ENCODE measurements at regions not wholly inside any gene's neighbourhood (a gene's known extent, or its start where the extent isn't known, plus 50 kb on each side); places are given as distances from the start of the nearest gene placed in this dataset.

DNA sequence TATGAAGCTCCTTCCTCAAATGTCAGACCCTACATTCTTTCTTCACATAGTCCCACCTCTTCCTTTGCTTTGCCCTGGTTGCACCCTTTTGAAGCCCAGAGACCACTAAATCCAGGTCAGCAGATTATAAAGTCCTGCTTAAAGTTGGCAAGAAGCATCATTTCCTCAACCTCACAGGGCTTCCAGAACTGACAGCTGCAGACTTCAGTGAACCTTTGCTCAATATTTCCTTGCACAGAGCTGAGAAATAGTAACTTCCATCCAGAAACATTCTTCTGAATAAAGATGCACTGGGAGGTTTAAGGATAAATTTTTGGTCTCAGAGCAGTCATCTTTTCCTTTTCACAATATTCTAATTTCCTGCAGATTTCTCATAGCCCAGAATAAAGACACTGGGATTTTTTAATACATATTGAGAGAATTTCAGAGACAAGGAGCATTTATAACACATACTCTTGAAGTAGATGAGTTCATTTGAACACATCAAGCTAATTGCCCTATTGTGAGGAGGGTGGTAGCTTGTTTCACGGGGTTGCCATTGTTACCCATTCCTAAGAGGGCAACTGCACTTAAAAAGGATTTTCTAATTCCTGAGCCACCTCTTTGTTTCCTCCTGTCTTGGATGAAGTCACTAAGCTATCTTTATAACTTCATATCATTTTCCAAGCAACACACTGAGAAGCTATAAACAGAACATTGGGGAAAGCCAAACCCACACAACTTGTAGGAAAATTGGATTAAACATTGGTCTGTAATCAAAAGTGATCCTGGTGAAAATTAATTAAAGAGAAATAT lies 150.2 kb upstream of the PLN start:
- CTCF ChIA-PET = no interaction called here
- intact Hi-C loops (cut with micrococcal nuclease) = no loop called here
- Mint-ChIP-seq H3K27ac (no peak overlapping the region), H3K9me3 (peaks cover 4% of the 10 kb centered on the region), H3K27me3 (ENCODE audit: low read depth) (no peaks in the 10 kb centered on the region), H3K36me3 (ENCODE audit: low read depth) (no peaks in the 10 kb centered on the region), H3K4me1 (ENCODE audit: low read depth) (no peaks in the 10 kb centered on the region), H3K4me3 (no peak overlapping the region)
- DNase-seq = no peak

DNA sequence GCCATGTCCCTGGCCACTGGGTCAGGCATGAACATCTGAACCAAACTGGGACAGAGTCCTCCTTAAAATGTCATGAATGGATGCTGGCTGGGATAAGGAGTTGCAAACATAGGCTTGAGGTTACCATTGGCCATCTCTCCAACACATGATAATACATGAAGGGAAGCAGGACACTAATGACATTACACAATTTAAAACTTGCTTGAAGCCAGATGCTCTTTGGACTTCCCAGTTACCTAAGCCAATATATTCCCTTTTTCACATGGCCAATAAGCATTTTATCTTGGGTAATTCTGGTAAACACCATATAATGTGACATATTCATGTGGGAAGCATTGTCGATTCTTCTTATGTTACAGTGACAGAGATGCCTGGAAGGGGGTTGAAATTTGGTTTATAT lies 148.0 kb upstream of the PLN start:
- H3K27me3 Mint-ChIP-seq (ENCODE audit: low read depth) = no peaks in the 10 kb centered on the region
- H3K27ac Mint-ChIP-seq = no peak overlapping the region
- H3K36me3 Mint-ChIP-seq (ENCODE audit: low read depth) = no peaks in the 10 kb centered on the region
- CTCF ChIA-PET = interaction anchor here (0.6 kb wide), 1 partner anchor 178 kb away, joined by 5 read pairs; no protein-coding TSS in a partner anchor
- H3K4me1 Mint-ChIP-seq (ENCODE audit: low read depth) = no peaks in the 10 kb centered on the region
- no peak for DNase-seq
- H3K9me3 Mint-ChIP-seq = no peaks in the 10 kb centered on the region
- intact Hi-C loops (cut with micrococcal nuclease) = no loop called here
- H3K4me3 Mint-ChIP-seq = no peak overlapping the region

DNA sequence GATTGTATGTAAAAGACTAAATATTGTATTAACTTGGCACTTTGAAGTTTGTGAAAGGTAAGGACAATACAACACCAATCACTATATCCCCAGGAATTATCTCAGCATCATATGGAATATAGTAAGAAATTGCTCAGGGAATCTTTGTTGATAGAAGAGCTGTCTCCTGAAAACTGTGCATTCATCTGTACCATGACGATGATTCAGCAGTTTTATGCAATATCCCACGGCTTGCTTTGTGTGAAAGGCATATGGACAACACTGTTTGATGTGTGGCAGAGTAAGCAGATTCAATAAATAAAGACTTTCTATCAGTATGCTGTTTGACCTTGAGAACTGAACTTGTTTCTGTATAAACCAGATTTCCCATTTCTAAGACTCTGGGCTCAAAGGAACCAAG lies 147.5 kb upstream of the PLN start:
- H3K27me3 Mint-ChIP-seq (ENCODE audit: low read depth) = no peaks in the 10 kb centered on the region
- H3K36me3 Mint-ChIP-seq (ENCODE audit: low read depth) = no peaks in the 10 kb centered on the region
- intact Hi-C loops (cut with micrococcal nuclease) = no loop called here
- H3K27ac Mint-ChIP-seq = no peak overlapping the region
- no peaks in the 10 kb centered on the region for H3K4me1 Mint-ChIP-seq (ENCODE audit: low read depth)
- H3K4me3 Mint-ChIP-seq = no peak overlapping the region
- DNase-seq = no peak
- no peaks in the 10 kb centered on the region for H3K9me3 Mint-ChIP-seq
- CTCF ChIA-PET = interaction anchor here (0.6 kb wide), 1 partner anchor 1516 kb away, joined by 3 read pairs; no protein-coding TSS in a partner anchor

DNA sequence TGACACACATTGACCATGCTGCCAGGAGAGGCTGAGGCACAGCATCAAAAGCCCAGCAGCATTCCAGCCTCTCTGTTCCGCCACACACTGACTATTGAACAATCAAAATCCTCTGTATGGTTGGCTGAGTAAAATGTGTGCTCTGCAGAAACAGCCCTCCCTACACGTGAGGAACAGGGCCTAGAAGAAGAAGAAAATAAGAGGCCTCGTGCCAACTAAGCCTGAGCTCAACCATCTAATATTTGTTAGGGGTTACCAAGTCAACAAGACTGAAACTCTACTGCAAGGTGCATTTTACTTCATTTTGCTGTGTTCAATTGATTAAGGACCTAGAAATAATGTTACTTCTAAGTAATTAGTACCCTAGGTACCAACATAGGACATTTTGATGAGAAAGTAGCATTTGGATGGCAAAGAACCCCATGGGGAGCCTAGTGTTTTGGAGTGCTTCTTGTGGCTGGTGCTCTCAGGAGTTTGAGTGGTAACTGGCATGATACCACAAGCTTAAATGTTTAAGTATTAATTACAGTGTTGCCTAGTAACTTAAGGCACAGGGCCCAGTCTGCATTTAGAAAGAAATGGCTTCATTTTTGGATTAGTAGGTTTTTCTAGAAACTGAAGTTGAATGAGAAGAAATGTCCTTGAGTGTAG lies 146.6 kb upstream of the PLN start:
- Mint-ChIP-seq H3K9me3 (no peaks in the 10 kb centered on the region), H3K4me1 (ENCODE audit: low read depth) (no peaks in the 10 kb centered on the region), H3K4me3 (no peak overlapping the region), H3K36me3 (ENCODE audit: low read depth) (no peaks in the 10 kb centered on the region), H3K27me3 (ENCODE audit: low read depth) (no peaks in the 10 kb centered on the region), H3K27ac (no peak overlapping the region)
- no peak for DNase-seq
- CTCF ChIA-PET = interaction anchor here (0.7 kb wide), 1 partner anchor 731 kb away, joined by 4 read pairs; no protein-coding TSS in a partner anchor
- intact Hi-C loops (cut with micrococcal nuclease) = no loop called here

DNA sequence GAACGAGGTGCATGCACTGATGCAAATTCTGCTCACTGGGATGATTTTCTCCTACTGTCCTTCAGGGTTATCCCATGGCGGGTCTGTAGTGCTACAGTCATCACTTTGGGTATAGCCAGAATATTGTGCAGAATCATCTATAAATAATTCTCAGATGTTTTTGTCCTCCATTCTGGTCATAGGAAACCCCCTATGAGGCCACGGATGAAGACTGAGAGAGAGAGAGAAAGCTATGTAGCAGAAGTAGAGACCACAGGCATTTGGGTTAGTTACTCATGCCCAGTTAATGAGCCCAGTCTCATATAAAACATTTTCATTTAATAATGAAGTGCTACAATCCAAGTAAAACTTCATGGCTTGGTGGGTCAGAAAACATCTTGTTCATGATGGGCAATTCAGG lies 145.1 kb upstream of the PLN start:
- DNase-seq = no peak
- Mint-ChIP-seq H3K27me3 (ENCODE audit: low read depth) (no peaks in the 10 kb centered on the region), H3K4me3 (no peak overlapping the region), H3K9me3 (no peaks in the 10 kb centered on the region), H3K4me1 (ENCODE audit: low read depth) (no peaks in the 10 kb centered on the region), H3K36me3 (ENCODE audit: low read depth) (no peaks in the 10 kb centered on the region), H3K27ac (no peak overlapping the region)
- CTCF ChIA-PET = no interaction called here
- intact Hi-C loops (cut with micrococcal nuclease) = no loop called here

DNA sequence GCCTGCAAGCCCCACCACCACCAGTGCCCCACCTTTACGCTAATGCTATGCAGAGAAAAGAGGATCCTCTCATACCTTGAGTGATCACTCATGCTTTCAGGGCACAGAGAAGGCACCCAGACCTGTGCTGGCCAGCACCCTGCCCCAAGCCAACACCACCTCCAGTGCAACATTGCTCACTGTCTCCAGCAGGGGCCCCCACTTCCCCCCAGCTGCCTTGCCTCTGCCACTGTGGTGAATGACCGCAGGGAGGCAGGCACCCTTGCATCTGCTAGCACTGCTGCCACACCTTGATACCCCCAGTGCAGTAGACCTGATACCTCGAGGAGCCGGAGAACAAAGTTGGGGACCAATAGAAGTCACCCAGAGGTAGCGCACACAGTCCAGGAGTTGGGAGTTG lies 139.2 kb upstream of the PLN start:
- peak overlapping the region; percentile 43 for H3K27ac Mint-ChIP-seq

DNA sequence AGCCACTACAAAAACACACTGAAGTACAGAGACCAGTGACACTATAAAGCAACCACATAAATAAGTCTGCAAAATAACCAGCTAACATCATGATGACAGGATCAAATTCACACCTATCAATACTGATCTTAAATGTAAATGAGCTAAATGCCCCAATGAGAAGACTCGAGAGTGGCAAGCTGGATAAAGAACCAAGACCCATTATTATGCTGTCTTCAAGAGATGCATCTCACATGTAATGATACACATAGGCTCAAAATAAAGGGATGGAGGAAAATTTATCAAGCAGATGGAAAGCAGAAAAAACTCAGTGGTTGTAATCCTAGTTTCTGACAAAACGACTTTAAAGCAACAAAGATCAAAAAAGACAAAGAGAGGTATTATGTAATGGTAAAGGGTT lies 138.1 kb upstream of the PLN start:
- intact Hi-C loops (cut with micrococcal nuclease) = no loop called here
- peaks cover 13% of the 10 kb centered on the region for H3K36me3 Mint-ChIP-seq (ENCODE audit: low read depth)
- peaks cover 7% of the 10 kb centered on the region for H3K9me3 Mint-ChIP-seq
- no peak for DNase-seq
- no peak overlapping the region for H3K4me3 Mint-ChIP-seq
- H3K27ac Mint-ChIP-seq = no peak overlapping the region
- CTCF ChIA-PET = no interaction called here
- H3K27me3 Mint-ChIP-seq (ENCODE audit: low read depth) = no peaks in the 10 kb centered on the region
- H3K4me1 Mint-ChIP-seq (ENCODE audit: low read depth) = no peaks in the 10 kb centered on the region

More for the DNA sequence above, 139.2 kb upstream of the PLN start:
- Mint-ChIP-seq H3K9me3 (peaks cover 7% of the 10 kb centered on the region), H3K27me3 (ENCODE audit: low read depth) (no peaks in the 10 kb centered on the region), H3K4me3 (no peak overlapping the region), H3K4me1 (ENCODE audit: low read depth) (no peaks in the 10 kb centered on the region), H3K36me3 (ENCODE audit: low read depth) (peaks cover 13% of the 10 kb centered on the region)
- intact Hi-C loops (cut with micrococcal nuclease) = no loop called here
- CTCF ChIA-PET = no interaction called here
- DNase-seq = no peak

All from activated naive CD4-positive, alpha-beta T cell treated with anti-CD3 and anti-CD28 coated beads for 36 hours (primary cell).